ENCODE measurements at regions not wholly inside any gene's neighbourhood (a gene's known extent, or its start where the extent isn't known, plus 50 kb on each side); places are given as distances from the start of the nearest gene placed in this dataset.
"Not testable (repeated sequence)": the region's sequence is repeated elsewhere in the genome, so short reads cannot be mapped to it uniquely, and the experiment has no call there.

DNA sequence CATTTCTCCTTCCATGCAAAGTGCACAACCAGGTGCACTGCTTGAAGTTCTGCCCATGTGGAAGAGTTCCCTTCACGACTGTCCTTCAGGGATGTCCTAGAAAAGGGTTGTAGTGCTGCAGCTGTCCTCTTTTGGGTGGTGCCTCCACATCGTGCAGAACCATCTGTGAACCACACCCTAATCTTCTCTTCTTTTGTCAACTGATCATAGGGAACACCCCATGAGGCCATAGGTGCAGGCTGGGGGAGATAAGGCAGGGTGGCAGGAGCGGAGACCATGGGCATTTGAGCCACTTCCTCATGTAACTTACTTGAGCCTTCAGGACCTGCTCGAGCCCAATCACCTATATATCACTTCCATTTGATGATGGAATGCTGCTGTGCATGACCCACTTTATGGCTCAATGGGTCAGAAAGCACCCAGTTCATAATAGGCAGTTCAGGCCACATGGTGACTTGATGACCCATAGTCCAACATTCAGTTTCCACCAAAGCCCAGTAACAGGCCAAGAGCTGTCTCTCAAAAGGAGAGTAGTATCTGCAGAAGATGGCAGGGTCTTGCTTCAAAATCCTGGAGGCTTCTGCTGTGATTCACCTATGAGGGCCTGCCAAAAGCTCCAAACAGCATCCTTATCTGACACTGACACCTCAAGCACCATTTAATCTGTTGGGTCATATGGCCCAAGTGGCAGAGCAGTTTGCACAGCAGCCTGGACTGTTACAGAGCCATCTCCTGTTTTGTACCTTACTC lies 84.7 kb upstream of the CYRIA start:
- H3K36me3 ChIP-seq (ENCODE audit: control insufficient read depth in 2 of 3, insufficient read depth in 3 of 3, low read length in 3 of 3) = no peaks in the 10 kb centered on the region
- intact Hi-C loops (cut with DNase I) = no loop called here
- H3K9me3 ChIP-seq (ENCODE audit: control insufficient read depth in 2 of 3, insufficient read depth in 1 of 3, low read length in 3 of 3) = no peaks in the 10 kb centered on the region
- no peak overlapping the region for H3K4me3 ChIP-seq (ENCODE audit: low read length in 3 of 3)
- no peak overlapping the region for H3K9ac ChIP-seq (ENCODE audit: low read length in 3 of 3)
- H3K4me1 ChIP-seq (ENCODE audit: control insufficient read depth in 2 of 3, insufficient read depth in 2 of 3, low read depth in 1 of 3, low read length in 3 of 3) = no peaks in the 10 kb centered on the region
- FAIRE-seq = no peak
- no peak overlapping the region for H3K27ac ChIP-seq (ENCODE audit: low read depth in 2 of 2, low read length in 2 of 2)
- no peak for DNase-seq
- TF ChIP-seq, protein P1, sequence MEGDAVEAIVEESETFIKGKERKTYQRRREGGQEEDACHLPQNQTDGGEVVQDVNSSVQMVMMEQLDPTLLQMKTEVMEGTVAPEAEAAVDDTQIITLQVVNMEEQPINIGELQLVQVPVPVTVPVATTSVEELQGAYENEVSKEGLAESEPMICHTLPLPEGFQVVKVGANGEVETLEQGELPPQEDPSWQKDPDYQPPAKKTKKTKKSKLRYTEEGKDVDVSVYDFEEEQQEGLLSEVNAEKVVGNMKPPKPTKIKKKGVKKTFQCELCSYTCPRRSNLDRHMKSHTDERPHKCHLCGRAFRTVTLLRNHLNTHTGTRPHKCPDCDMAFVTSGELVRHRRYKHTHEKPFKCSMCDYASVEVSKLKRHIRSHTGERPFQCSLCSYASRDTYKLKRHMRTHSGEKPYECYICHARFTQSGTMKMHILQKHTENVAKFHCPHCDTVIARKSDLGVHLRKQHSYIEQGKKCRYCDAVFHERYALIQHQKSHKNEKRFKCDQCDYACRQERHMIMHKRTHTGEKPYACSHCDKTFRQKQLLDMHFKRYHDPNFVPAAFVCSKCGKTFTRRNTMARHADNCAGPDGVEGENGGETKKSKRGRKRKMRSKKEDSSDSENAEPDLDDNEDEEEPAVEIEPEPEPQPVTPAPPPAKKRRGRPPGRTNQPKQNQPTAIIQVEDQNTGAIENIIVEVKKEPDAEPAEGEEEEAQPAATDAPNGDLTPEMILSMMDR (IDR thresholded peaks at IDR 0.05; ENCODE audit: borderline replicate concordance, extremely low read depth, insufficient read depth) = no peak
- H3K27me3 ChIP-seq (ENCODE audit: control insufficient read depth, insufficient read depth, low read length) = no peaks in the 10 kb centered on the region

DNA sequence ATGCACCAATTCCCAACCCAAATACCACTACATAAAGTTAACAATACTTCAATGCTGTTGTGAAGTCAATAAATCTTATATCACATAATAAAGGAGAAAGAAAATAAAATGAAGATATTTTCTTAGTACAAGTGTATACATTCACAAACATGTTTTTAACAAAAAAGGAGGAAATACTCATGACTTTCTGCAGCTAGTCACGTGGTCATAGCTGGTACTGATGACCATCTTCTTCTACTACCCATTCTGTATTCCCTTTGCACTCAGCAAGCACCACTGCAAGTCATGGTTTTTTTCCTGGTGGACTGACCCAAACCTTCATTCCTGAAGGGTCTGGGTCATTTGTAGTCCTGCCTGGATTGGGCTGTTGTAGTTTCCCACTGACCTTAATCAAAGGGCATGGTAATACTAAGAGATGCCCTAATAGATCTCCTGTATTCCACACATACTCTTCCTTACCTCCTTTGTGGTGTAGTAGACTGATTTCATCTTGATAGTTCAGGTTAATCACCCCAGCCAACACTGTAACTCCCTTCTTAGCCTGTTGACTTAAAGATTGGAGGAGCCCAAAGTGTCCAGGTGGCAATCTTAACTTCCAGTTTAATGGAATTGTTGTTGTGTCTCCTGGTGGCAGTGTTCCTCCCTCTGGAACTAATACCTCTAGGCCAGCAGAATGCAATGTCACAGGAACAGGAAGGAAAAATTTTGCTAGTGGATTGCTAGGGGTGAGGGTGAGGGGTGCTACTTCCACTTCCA lies 83.1 kb upstream of the CYRIA start:
- intact Hi-C loops (cut with DNase I); H3K36me3 ChIP-seq (ENCODE audit: control insufficient read depth in 2 of 3, insufficient read depth in 3 of 3, low read length in 3 of 3); H3K27me3 ChIP-seq (ENCODE audit: control insufficient read depth, insufficient read depth, low read length); H3K4me3 ChIP-seq (ENCODE audit: low read length in 3 of 3); H3K27ac ChIP-seq (ENCODE audit: low read depth in 2 of 2, low read length in 2 of 2); H3K9me3 ChIP-seq (ENCODE audit: control insufficient read depth in 2 of 3, insufficient read depth in 1 of 3, low read length in 3 of 3); H3K4me1 ChIP-seq (ENCODE audit: control insufficient read depth in 2 of 3, insufficient read depth in 2 of 3, low read depth in 1 of 3, low read length in 3 of 3); DNase-seq; H3K9ac ChIP-seq (ENCODE audit: low read length in 3 of 3); FAIRE-seq: not testable (repeated sequence)

DNA sequence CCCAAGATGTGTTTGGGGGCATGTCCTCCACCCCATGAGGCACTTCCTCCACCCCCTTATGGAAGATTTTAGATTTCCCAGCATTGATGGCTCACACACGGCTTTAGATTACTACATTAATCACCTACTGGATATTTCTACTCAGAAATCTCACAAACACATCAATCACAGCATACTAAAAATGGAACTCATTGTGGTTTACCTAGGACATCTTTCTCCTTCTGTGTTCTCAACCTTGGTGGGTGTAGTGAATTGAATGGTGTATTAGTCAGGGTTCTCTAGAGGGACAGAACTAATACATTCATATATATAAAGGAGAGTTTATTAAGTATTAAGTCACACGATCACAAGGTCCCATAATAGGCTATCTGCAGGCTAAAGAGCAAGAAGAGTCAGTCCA lies 82.1 kb upstream of the CYRIA start:
- no peak for FAIRE-seq
- no peaks in the 10 kb centered on the region for H3K36me3 ChIP-seq (ENCODE audit: control insufficient read depth in 2 of 3, insufficient read depth in 3 of 3, low read length in 3 of 3)
- no peak for DNase-seq
- TF ChIP-seq, protein P1 (IDR thresholded peaks at IDR 0.05; ENCODE audit: borderline replicate concordance, extremely low read depth, insufficient read depth) = no peak
- H3K4me3 ChIP-seq (ENCODE audit: low read length in 3 of 3) = no peak overlapping the region
- intact Hi-C loops (cut with DNase I) = no loop called here
- H3K4me1 ChIP-seq (ENCODE audit: control insufficient read depth in 2 of 3, insufficient read depth in 2 of 3, low read depth in 1 of 3, low read length in 3 of 3) = no peaks in the 10 kb centered on the region
- H3K9ac ChIP-seq (ENCODE audit: low read length in 3 of 3) = no peak overlapping the region
- no peaks in the 10 kb centered on the region for H3K27me3 ChIP-seq (ENCODE audit: control insufficient read depth, insufficient read depth, low read length)
- no peaks in the 10 kb centered on the region for H3K9me3 ChIP-seq (ENCODE audit: control insufficient read depth in 2 of 3, insufficient read depth in 1 of 3, low read length in 3 of 3)
- no peak overlapping the region for H3K27ac ChIP-seq (ENCODE audit: low read depth in 2 of 2, low read length in 2 of 2)

DNA sequence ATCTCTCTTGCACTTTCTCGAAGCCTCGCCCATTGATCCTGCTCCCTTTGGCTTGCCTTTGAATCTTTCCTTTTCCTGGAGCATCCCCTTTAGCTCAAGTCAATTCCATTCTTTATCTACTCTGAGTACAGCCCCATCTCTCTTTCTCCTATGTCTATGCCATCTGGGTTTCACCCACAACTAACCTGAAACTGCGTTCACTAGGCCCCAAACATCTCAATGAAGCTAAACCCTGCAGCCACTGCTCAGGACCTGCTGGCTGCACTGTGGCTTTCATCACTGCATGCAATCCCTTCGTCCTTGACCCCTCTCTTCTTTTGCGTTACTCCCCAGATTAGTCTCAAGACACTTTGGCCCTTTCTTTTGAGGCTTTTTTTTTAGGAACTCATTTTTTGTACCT lies 81.6 kb upstream of the CYRIA start:
- Histone ChIP-seq H3K9ac (ENCODE audit: low read length in 3 of 3) (no peak overlapping the region), H3K36me3 (ENCODE audit: control insufficient read depth in 2 of 3, insufficient read depth in 3 of 3, low read length in 3 of 3) (no peaks in the 10 kb centered on the region), H3K9me3 (ENCODE audit: control insufficient read depth in 2 of 3, insufficient read depth in 1 of 3, low read length in 3 of 3) (no peaks in the 10 kb centered on the region), H3K4me3 (ENCODE audit: low read length in 3 of 3) (no peak overlapping the region), H3K27ac (ENCODE audit: low read depth in 2 of 2, low read length in 2 of 2) (no peak overlapping the region), H3K27me3 (ENCODE audit: control insufficient read depth, insufficient read depth, low read length) (no peaks in the 10 kb centered on the region), H3K4me1 (ENCODE audit: control insufficient read depth in 2 of 3, insufficient read depth in 2 of 3, low read depth in 1 of 3, low read length in 3 of 3) (no peaks in the 10 kb centered on the region)
- intact Hi-C loops (cut with DNase I) = no loop called here
- TF ChIP-seq, protein P1 (IDR thresholded peaks at IDR 0.05; ENCODE audit: borderline replicate concordance, extremely low read depth, insufficient read depth) = no peak
- DNase-seq = no peak
- no peak for FAIRE-seq
